ENCODE measurements at regions not wholly inside any gene's neighbourhood (a gene's known extent, or its start where the extent isn't known, plus 50 kb on each side); places are given as distances from the start of the nearest gene placed in this dataset.

GRCh38 chr6:149149653-149150052 is 167.9 kb upstream of the TAB2 start:
- TF ChIP-seq CTCF (IDR thresholded peaks at IDR 0.05; ENCODE audit: low read depth, low read length) = no peak
- no peaks in the 10 kb centered on the region for H3K4me1 ChIP-seq (ENCODE audit: low read depth)

GRCh38 chr6:149150301-149150700 is 167.2 kb upstream of the TAB2 start:
- no peak for DNase-seq (ENCODE audit: low read depth in 1 of 2, low spot score in 1 of 2)
- no peak for TF ChIP-seq CTCF (IDR thresholded peaks at IDR 0.05; ENCODE audit: low read depth, low read length)
- Histone ChIP-seq H3K4me1 (ENCODE audit: low read depth) (no peaks in the 10 kb centered on the region), H3K27me3 (no peaks in the 10 kb centered on the region), H3K4me3 (no peak overlapping the region), H3K27ac (no peak overlapping the region), H3K36me3 (no peaks in the 10 kb centered on the region), H3K9me3 (ENCODE audit: low read depth) (no peaks in the 10 kb centered on the region)

More at GRCh38 chr6:149149653-149150052, 167.9 kb upstream of the TAB2 start:
- Histone ChIP-seq H3K36me3 (no peaks in the 10 kb centered on the region), H3K4me3 (no peak overlapping the region), H3K27me3 (no peaks in the 10 kb centered on the region), H3K27ac (no peak overlapping the region), H3K9me3 (ENCODE audit: low read depth) (no peaks in the 10 kb centered on the region)
- no peak for DNase-seq (ENCODE audit: low read depth in 1 of 2, low spot score in 1 of 2)

- TF ChIP-seq CTCF (IDR thresholded peaks at IDR 0.05; ENCODE audit: low read depth, low read length) = no peak
- H3K27ac ChIP-seq = no peak overlapping the region
- DNase-seq (ENCODE audit: low read depth in 1 of 2, low spot score in 1 of 2) = no peak
- no peaks in the 10 kb centered on the region for H3K4me1 ChIP-seq (ENCODE audit: low read depth)
- H3K27me3 ChIP-seq = no peaks in the 10 kb centered on the region
- H3K9me3 ChIP-seq (ENCODE audit: low read depth) = no peaks in the 10 kb centered on the region
- no peak overlapping the region for H3K4me3 ChIP-seq
- H3K36me3 ChIP-seq = no peaks in the 10 kb centered on the region
These were observed 166.6 kb upstream of the TAB2 start for GRCh38 chr6:149150801-149151398.

GRCh38 chr6:149152521-149152920 is 165.0 kb upstream of the TAB2 start:
- H3K4me3 ChIP-seq = no peak overlapping the region
- H3K4me1 ChIP-seq (ENCODE audit: low read depth) = peaks cover 6% of the 10 kb centered on the region
- no peaks in the 10 kb centered on the region for H3K36me3 ChIP-seq
- no peak for TF ChIP-seq CTCF (IDR thresholded peaks at IDR 0.05; ENCODE audit: low read depth, low read length)
- DNase-seq (ENCODE audit: low read depth in 1 of 2, low spot score in 1 of 2) = no peak
- H3K9me3 ChIP-seq (ENCODE audit: low read depth) = no peaks in the 10 kb centered on the region
- no peaks in the 10 kb centered on the region for H3K27me3 ChIP-seq
- no peak overlapping the region for H3K27ac ChIP-seq

GRCh38 chr6:149153100-149153499 is 164.4 kb upstream of the TAB2 start:
- DNase-seq (ENCODE audit: low read depth in 1 of 2, low spot score in 1 of 2) = no peak
- Histone ChIP-seq H3K4me3 (no peak overlapping the region), H3K4me1 (ENCODE audit: low read depth) (peaks cover 10% of the 10 kb centered on the region), H3K9me3 (ENCODE audit: low read depth) (no peaks in the 10 kb centered on the region), H3K27ac (no peak overlapping the region), H3K27me3 (no peaks in the 10 kb centered on the region), H3K36me3 (no peaks in the 10 kb centered on the region)
- TF ChIP-seq CTCF (IDR thresholded peaks at IDR 0.05; ENCODE audit: low read depth, low read length) = no peak

All from cardiac muscle cell (in vitro differentiated cells and primary cell).